SK-N-SH treated with all-trans-retinoic acid at 6 μM for 48 hours (cell line): ENCODE measurements at regions not wholly inside any gene's neighbourhood (a gene's known extent, or its start where the extent isn't known, plus 50 kb on each side); places are given as distances from the start of the nearest gene placed in this dataset.

ENCODE experiments used
- ARNTL ChIP-seq: fragments of 450-650 bp; formaldehyde crosslinking; IDR thresholded peaks from 2 replicates; pipeline ENCODE4 v1.5.0; 2020; ENCODE audit warnings: low read depth, mild to moderate bottlenecking, moderate library complexity, borderline replicate concordance
- CSDC2 ChIP-seq: fragments of 250-450 bp; sonication (Bioruptor Pico); IDR thresholded peaks from 2 replicates; pipeline ENCODE4 v1.5.0; 2020; ENCODE audit warnings: mild to moderate bottlenecking, moderate library complexity
- OSR1 ChIP-seq: fragments of 250-450 bp; sonication (Bioruptor Pico); IDR thresholded peaks from 2 replicates; pipeline ENCODE4 v1.8.0; 2022; ENCODE audit warnings: moderate library complexity, mild to moderate bottlenecking, inconsistent platforms
- PATZ1 ChIP-seq: fragments of 250-450 bp; sonication (Bioruptor Pico); IDR thresholded peaks from 2 replicates; pipeline ENCODE4 v1.8.0; 2020; ENCODE audit warnings: mild to moderate bottlenecking, moderate library complexity, borderline replicate concordance
- POU6F1 ChIP-seq: fragments of 250-450 bp; sonication (Bioruptor Pico); IDR thresholded peaks from 2 replicates; pipeline ENCODE4 v1.8.0; 2021; ENCODE audit warnings: low read depth, mild to moderate bottlenecking, moderate library complexity, borderline replicate concordance
- RARB ChIP-seq: fragments of 250-450 bp; sonication (Bioruptor Pico); IDR thresholded peaks from 2 replicates; pipeline ENCODE4 v1.8.0; 2021; ENCODE audit warnings: mild to moderate bottlenecking, moderate library complexity
- TOX ChIP-seq: fragments of 250-450 bp; sonication (Bioruptor Pico); IDR thresholded peaks from 2 replicates; pipeline ENCODE4 v1.8.0; 2021; ENCODE audit warnings: mild to moderate bottlenecking, moderate library complexity, borderline replicate concordance
- ZC3H10 ChIP-seq: fragments of 250-450 bp; sonication (Bioruptor Pico); IDR thresholded peaks from 2 replicates; pipeline ENCODE4 v1.5.1; 2021; ENCODE audit warnings: mild to moderate bottlenecking, moderate library complexity
- ZFP3 ChIP-seq: fragments of 250-450 bp; sonication (Bioruptor Pico); IDR thresholded peaks from 2 replicates; pipeline ENCODE4 v1.5.0; 2020; ENCODE audit warnings: mild to moderate bottlenecking, moderate library complexity
- ZFP30 ChIP-seq: fragments of 450-650 bp; formaldehyde crosslinking; IDR thresholded peaks from 2 replicates; pipeline ENCODE4 v1.5.0; 2022; ENCODE audit warnings: mild to moderate bottlenecking, moderate library complexity

- no peak for TF ChIP-seq PATZ1
- TF ChIP-seq OSR1 (CRISPR knock-in tag), result no peak
- TF ChIP-seq ZFP3 (CRISPR knock-in tag), result no peak
- no peak for TF ChIP-seq CSDC2 (CRISPR knock-in tag)
- no peak for TF ChIP-seq POU6F1 (CRISPR knock-in tag)
- no peak for TF ChIP-seq RARB
- TF ChIP-seq TOX, result no peak
- TF ChIP-seq ARNTL, result no peak
- TF ChIP-seq ZFP30 (CRISPR knock-in tag), result no peak
- no peak for TF ChIP-seq ZC3H10
Measured at GRCh38 chr11:13896981-13897353, 65.6 kb upstream of the SPON1 start.
